ENCODE measurements at regions not wholly inside any gene's neighbourhood (a gene's known extent, or its start where the extent isn't known, plus 50 kb on each side); places are given as distances from the start of the nearest gene placed in this dataset.
A peak's percentile ranks its signal among the peaks of the same experiment; 100 is the strongest.

DNA sequence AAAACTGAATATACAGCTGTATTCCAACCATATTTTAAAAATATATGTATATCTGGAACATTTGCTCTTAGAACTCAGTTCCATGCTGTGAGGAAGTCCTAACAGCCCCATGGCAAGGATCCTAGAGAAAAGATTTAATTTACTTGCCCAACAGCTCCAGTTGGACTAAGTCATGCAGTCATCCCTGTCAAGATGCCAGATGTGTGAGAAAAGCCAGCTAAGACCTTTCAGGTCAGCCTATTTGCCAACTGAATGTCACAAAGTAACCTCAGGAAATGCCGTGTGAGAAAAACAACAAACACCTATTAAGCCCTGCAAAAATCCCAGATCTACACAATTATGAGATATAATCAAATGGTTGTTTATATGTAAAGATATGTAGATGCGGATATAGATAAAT, 416.3 kb downstream of the NR2F1-AS1 start:
- Histone ChIP-seq H3K36me3 (no peaks in the 10 kb centered on the region), H3K4me3 (no peak overlapping the region), H3K27me3 (no peaks in the 10 kb centered on the region), H3K9me3 (no peaks in the 10 kb centered on the region), H3K27ac (no peak overlapping the region), H3K4me1 (peaks cover 0 to 35% (median 3%) of the 10 kb centered on the region in 3 donors)
- intact Hi-C loops (cut with DNase I): no loop called here
- no peak for DNase-seq
- no peak for TF ChIP-seq POLR2A (IDR thresholded peaks at IDR 0.05)
- TF ChIP-seq, protein P1, sequence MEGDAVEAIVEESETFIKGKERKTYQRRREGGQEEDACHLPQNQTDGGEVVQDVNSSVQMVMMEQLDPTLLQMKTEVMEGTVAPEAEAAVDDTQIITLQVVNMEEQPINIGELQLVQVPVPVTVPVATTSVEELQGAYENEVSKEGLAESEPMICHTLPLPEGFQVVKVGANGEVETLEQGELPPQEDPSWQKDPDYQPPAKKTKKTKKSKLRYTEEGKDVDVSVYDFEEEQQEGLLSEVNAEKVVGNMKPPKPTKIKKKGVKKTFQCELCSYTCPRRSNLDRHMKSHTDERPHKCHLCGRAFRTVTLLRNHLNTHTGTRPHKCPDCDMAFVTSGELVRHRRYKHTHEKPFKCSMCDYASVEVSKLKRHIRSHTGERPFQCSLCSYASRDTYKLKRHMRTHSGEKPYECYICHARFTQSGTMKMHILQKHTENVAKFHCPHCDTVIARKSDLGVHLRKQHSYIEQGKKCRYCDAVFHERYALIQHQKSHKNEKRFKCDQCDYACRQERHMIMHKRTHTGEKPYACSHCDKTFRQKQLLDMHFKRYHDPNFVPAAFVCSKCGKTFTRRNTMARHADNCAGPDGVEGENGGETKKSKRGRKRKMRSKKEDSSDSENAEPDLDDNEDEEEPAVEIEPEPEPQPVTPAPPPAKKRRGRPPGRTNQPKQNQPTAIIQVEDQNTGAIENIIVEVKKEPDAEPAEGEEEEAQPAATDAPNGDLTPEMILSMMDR (IDR thresholded peaks at IDR 0.05): no peak
- WGBS, 2 donors: 54 to 55% methylated on average over 2 of the region's 2 CpGs

DNA sequence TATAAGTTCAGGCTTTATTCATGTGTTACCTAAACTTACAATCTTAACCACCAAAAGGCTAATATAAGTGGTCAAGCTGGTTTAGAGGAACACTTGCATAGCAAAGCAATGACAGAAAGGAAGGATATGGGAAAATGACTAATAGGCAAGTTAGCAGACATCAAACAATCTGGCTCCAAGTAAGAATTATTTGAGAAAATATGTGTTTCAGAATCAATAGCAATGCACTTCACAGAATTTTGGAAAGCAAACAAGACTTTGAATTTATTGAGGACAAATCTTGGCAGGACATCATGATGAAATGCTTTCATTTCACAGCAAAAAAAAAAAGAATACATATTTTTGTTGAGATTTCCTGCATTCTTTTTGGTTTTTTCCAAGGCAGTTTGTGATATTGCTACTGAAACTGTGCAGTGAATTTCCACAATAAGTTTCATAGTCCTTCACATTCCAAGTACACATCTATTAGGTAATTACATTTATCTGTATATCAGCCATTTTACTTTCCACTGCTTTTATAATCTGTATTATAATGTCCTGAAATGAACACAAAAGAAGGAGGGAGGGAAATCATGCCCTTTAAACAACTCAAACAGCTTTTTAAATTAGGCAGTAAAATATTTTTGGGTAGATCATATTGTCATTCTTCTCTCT, 417.9 kb downstream of the NR2F1-AS1 start:
- TF ChIP-seq POLR2A (IDR thresholded peaks at IDR 0.05): no peak
- TF ChIP-seq, protein P1 (IDR thresholded peaks at IDR 0.05): no peak
- DNase-seq: no peak
- H3K27ac ChIP-seq: peak overlapping the region in 1 of 4 donors; percentile 52

GRCh38 chr5:93161661-93162654, 419.1 kb downstream of the NR2F1-AS1 start:
- no peak for TF ChIP-seq POLR2A (IDR thresholded peaks at IDR 0.05)
- TF ChIP-seq, protein P1 (IDR thresholded peaks at IDR 0.05): no peak
- 57 to 71% methylated on average over 1 of the region's 1 CpG for WGBS, 2 donors
- no peak for DNase-seq

More for the DNA sequence above, 417.9 kb downstream of the NR2F1-AS1 start:
- Histone ChIP-seq H3K9me3 (no peaks in the 10 kb centered on the region), H3K4me3 (no peak overlapping the region), H3K27me3 (no peaks in the 10 kb centered on the region), H3K36me3 (no peaks in the 10 kb centered on the region), H3K4me1 (peaks cover 0 to 35% (median 3%) of the 10 kb centered on the region in 3 donors)
- intact Hi-C loops (cut with DNase I): no loop called here

GRCh38 chr5:93158841-93159240, 422.2 kb downstream of the NR2F1-AS1 start:
- TF ChIP-seq, protein P1 (IDR thresholded peaks at IDR 0.05): no peak
- TF ChIP-seq POLR2A (IDR thresholded peaks at IDR 0.05): no peak
- Histone ChIP-seq H3K4me3 (no peak overlapping the region), H3K27ac (no peak overlapping the region), H3K9me3 (no peaks in the 10 kb centered on the region), H3K4me1 (peaks cover 0 to 29% (median 3%) of the 10 kb centered on the region in 3 donors), H3K27me3 (no peaks in the 10 kb centered on the region), H3K36me3 (no peaks in the 10 kb centered on the region)
- DNase-seq: no peak
- intact Hi-C loops (cut with DNase I): no loop called here
- 49 to 63% methylated on average over 2 to 3 of the region's 3 CpGs for WGBS, 2 donors

More at GRCh38 chr5:93161661-93162654, 419.1 kb downstream of the NR2F1-AS1 start:
- Histone ChIP-seq H3K9me3 (no peaks in the 10 kb centered on the region), H3K27ac (peak overlapping the region in 3 of 4 donors; percentile 41 to 52 (median 46)), H3K4me1 (peaks cover 0 to 35% (median 3%) of the 10 kb centered on the region in 3 donors), H3K4me3 (no peak overlapping the region), H3K27me3 (no peaks in the 10 kb centered on the region), H3K36me3 (no peaks in the 10 kb centered on the region)
- intact Hi-C loops (cut with DNase I): no loop called here

- intact Hi-C loops (cut with DNase I): no loop called here
- no peaks in the 10 kb centered on the region for H3K36me3 ChIP-seq
- H3K27me3 ChIP-seq: no peaks in the 10 kb centered on the region
- TF ChIP-seq, protein P1 (IDR thresholded peaks at IDR 0.05): no peak
- TF ChIP-seq POLR2A (IDR thresholded peaks at IDR 0.05): no peak
- no peak overlapping the region for H3K4me3 ChIP-seq
- no peak overlapping the region for H3K27ac ChIP-seq
- peaks cover 0 to 9% (median 0%) of the 10 kb centered on the region in 3 donors for H3K4me1 ChIP-seq
- no peak for DNase-seq
- 88 to 93% methylated on average over 5 of the region's 5 CpGs for WGBS, 2 donors
- H3K9me3 ChIP-seq: no peaks in the 10 kb centered on the region
Measured at GRCh38 chr5:93156566-93156965, 424.5 kb downstream of the NR2F1-AS1 start.
